ENCODE measurements at regions not wholly inside any gene's neighbourhood (a gene's known extent, or its start where the extent isn't known, plus 50 kb on each side); places are given as distances from the start of the nearest gene placed in this dataset.

- Histone ChIP-seq H3K9ac (ENCODE audit: insufficient read depth, low read length) (no peak overlapping the region), H3K9me3 (ENCODE audit: control insufficient read depth, insufficient read depth, low read depth, low read length) (no peaks in the 10 kb centered on the region), H3K4me2 (ENCODE audit: extremely low read depth, insufficient read depth, low read length) (no peak overlapping the region), H2AFZ (ENCODE audit: low read length) (no peak overlapping the region), H3K4me3 (replicated peaks in 1 of 4; ENCODE audit: control extremely low read depth in 1 of 4, insufficient read depth in 1 of 4, low read depth in 3 of 4, low read length in 4 of 4) (no peak overlapping the region), H4K20me1 (ENCODE audit: control insufficient read depth, extremely low read depth, insufficient read depth, low read length) (no peaks in the 10 kb centered on the region), H3K27me3 (ENCODE audit: control insufficient read depth, insufficient read depth, low read length) (no peaks in the 10 kb centered on the region), H3K27ac (ENCODE audit: insufficient read depth, low read length) (no peak overlapping the region), H3K4me1 (ENCODE audit: control insufficient read depth, extremely low read depth, insufficient read depth, low read length) (no peaks in the 10 kb centered on the region), H3K36me3 (ENCODE audit: control insufficient read depth, insufficient read depth, low read length) (no peaks in the 10 kb centered on the region), H3K79me2 (ENCODE audit: control insufficient read depth, insufficient read depth, low read length) (no peaks in the 10 kb centered on the region)
- no peak for TF ChIP-seq EZH2 (IDR thresholded peaks at IDR 0.05; ENCODE audit: low read length, missing control alignments)
- TF ChIP-seq, protein P1, sequence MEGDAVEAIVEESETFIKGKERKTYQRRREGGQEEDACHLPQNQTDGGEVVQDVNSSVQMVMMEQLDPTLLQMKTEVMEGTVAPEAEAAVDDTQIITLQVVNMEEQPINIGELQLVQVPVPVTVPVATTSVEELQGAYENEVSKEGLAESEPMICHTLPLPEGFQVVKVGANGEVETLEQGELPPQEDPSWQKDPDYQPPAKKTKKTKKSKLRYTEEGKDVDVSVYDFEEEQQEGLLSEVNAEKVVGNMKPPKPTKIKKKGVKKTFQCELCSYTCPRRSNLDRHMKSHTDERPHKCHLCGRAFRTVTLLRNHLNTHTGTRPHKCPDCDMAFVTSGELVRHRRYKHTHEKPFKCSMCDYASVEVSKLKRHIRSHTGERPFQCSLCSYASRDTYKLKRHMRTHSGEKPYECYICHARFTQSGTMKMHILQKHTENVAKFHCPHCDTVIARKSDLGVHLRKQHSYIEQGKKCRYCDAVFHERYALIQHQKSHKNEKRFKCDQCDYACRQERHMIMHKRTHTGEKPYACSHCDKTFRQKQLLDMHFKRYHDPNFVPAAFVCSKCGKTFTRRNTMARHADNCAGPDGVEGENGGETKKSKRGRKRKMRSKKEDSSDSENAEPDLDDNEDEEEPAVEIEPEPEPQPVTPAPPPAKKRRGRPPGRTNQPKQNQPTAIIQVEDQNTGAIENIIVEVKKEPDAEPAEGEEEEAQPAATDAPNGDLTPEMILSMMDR (conservative IDR thresholded peaks at IDR 0.05 in 1 of 2, IDR thresholded peaks at IDR 0.05 in 1 of 2; ENCODE audit: low read depth in 1 of 2, low read length in 2 of 2) = no peak
- no peak for DNase-seq (ENCODE audit: low read depth in 2 of 2)
Observed at GRCh38 chr12:114041136-114041535, 75.0 kb upstream of the RBM19 start.

DNA sequence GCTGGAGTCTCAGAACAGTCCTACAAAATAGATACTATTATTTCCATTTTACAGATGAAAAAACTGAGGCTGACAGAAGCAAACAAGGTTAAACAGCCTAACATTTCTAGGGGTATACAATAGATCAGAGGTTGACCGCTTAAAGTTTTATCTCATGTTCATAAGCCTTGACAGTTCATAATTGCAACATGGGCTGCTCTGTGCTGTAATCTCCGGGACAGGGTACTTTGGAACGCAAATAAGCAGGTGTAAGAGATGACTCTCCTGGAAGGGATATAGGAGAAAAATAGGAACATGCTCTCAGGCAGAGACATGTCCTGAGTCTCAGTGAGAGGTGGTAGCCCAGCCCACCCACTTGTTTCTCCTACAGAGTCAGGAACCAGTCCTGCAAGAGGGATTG, 72.8 kb upstream of the RBM19 start:
- Histone ChIP-seq H3K4me3 (replicated peaks in 1 of 4; ENCODE audit: control extremely low read depth in 1 of 4, insufficient read depth in 1 of 4, low read depth in 3 of 4, low read length in 4 of 4) (no peak overlapping the region), H3K9ac (ENCODE audit: insufficient read depth, low read length) (no peak overlapping the region), H3K4me2 (ENCODE audit: extremely low read depth, insufficient read depth, low read length) (no peak overlapping the region), H3K4me1 (ENCODE audit: control insufficient read depth, extremely low read depth, insufficient read depth, low read length) (no peaks in the 10 kb centered on the region), H3K9me3 (ENCODE audit: control insufficient read depth, insufficient read depth, low read depth, low read length) (no peaks in the 10 kb centered on the region), H3K79me2 (ENCODE audit: control insufficient read depth, insufficient read depth, low read length) (no peaks in the 10 kb centered on the region), H3K27ac (ENCODE audit: insufficient read depth, low read length) (no peak overlapping the region), H4K20me1 (ENCODE audit: control insufficient read depth, extremely low read depth, insufficient read depth, low read length) (no peaks in the 10 kb centered on the region), H3K36me3 (ENCODE audit: control insufficient read depth, insufficient read depth, low read length) (no peaks in the 10 kb centered on the region), H3K27me3 (ENCODE audit: control insufficient read depth, insufficient read depth, low read length) (no peaks in the 10 kb centered on the region), H2AFZ (ENCODE audit: low read length) (no peak overlapping the region)
- no peak for DNase-seq (ENCODE audit: low read depth in 2 of 2)
- TF ChIP-seq, protein P1 (conservative IDR thresholded peaks at IDR 0.05 in 1 of 2, IDR thresholded peaks at IDR 0.05 in 1 of 2; ENCODE audit: low read depth in 1 of 2, low read length in 2 of 2) = no peak
- TF ChIP-seq EZH2 (IDR thresholded peaks at IDR 0.05; ENCODE audit: low read length, missing control alignments) = no peak

GRCh38 chr12:114032801-114033200, 66.7 kb upstream of the RBM19 start:
- Histone ChIP-seq H3K4me3 (replicated peaks in 1 of 4; ENCODE audit: control extremely low read depth in 1 of 4, insufficient read depth in 1 of 4, low read depth in 3 of 4, low read length in 4 of 4) (no peak overlapping the region), H4K20me1 (ENCODE audit: control insufficient read depth, extremely low read depth, insufficient read depth, low read length) (no peaks in the 10 kb centered on the region), H3K4me2 (ENCODE audit: extremely low read depth, insufficient read depth, low read length) (no peak overlapping the region), H3K27me3 (ENCODE audit: control insufficient read depth, insufficient read depth, low read length) (no peaks in the 10 kb centered on the region), H2AFZ (ENCODE audit: low read length) (no peak overlapping the region), H3K36me3 (ENCODE audit: control insufficient read depth, insufficient read depth, low read length) (no peaks in the 10 kb centered on the region), H3K27ac (ENCODE audit: insufficient read depth, low read length) (no peak overlapping the region), H3K9ac (ENCODE audit: insufficient read depth, low read length) (no peak overlapping the region), H3K4me1 (ENCODE audit: control insufficient read depth, extremely low read depth, insufficient read depth, low read length) (no peaks in the 10 kb centered on the region), H3K9me3 (ENCODE audit: control insufficient read depth, insufficient read depth, low read depth, low read length) (no peaks in the 10 kb centered on the region), H3K79me2 (ENCODE audit: control insufficient read depth, insufficient read depth, low read length) (no peaks in the 10 kb centered on the region)
- no peak for DNase-seq (ENCODE audit: low read depth in 2 of 2)
- TF ChIP-seq, protein P1 (conservative IDR thresholded peaks at IDR 0.05 in 1 of 2, IDR thresholded peaks at IDR 0.05 in 1 of 2; ENCODE audit: low read depth in 1 of 2, low read length in 2 of 2) = no peak
- no peak for TF ChIP-seq EZH2 (IDR thresholded peaks at IDR 0.05; ENCODE audit: low read length, missing control alignments)
